ENCODE measurements at regions not wholly inside any gene's neighbourhood (a gene's known extent, or its start where the extent isn't known, plus 50 kb on each side); places are given as distances from the start of the nearest gene placed in this dataset.
A peak's percentile ranks its signal among the peaks of the same experiment; 100 is the strongest.

- Histone ChIP-seq H3K27ac (no peak overlapping the region), H3K36me3 (no peaks in the 10 kb centered on the region), H3K27me3 (peaks cover 13% of the 10 kb centered on the region), H3K4me1 (ENCODE audit: low read depth) (no peaks in the 10 kb centered on the region), H3K4me3 (no peak overlapping the region), H3K9me3 (ENCODE audit: low read depth) (no peaks in the 10 kb centered on the region)
- DNase-seq (ENCODE audit: low read depth in 1 of 2, low spot score in 1 of 2): no peak
- no peak for TF ChIP-seq CTCF (IDR thresholded peaks at IDR 0.05; ENCODE audit: low read depth, low read length)
Measured at GRCh38 chr3:137938876-137939275, 71.1 kb upstream of the CLDN18 start.

GRCh38 chr3:137944593-137944992 is 65.4 kb upstream of the CLDN18 start:
- Histone ChIP-seq H3K27ac (no peak overlapping the region), H3K4me1 (ENCODE audit: low read depth) (peaks cover 5% of the 10 kb centered on the region), H3K4me3 (no peak overlapping the region), H3K9me3 (ENCODE audit: low read depth) (no peaks in the 10 kb centered on the region), H3K36me3 (no peaks in the 10 kb centered on the region), H3K27me3 (peaks cover 5% of the 10 kb centered on the region)
- DNase-seq (ENCODE audit: low read depth in 1 of 2, low spot score in 1 of 2): no peak
- TF ChIP-seq CTCF (IDR thresholded peaks at IDR 0.05; ENCODE audit: low read depth, low read length): no peak

GRCh38 chr3:137946356-137946973 is 63.5 kb upstream of the CLDN18 start:
- H3K27ac ChIP-seq: no peak overlapping the region
- H3K4me1 ChIP-seq (ENCODE audit: low read depth): peaks cover 5% of the 10 kb centered on the region
- no peaks in the 10 kb centered on the region for H3K9me3 ChIP-seq (ENCODE audit: low read depth)
- no peak overlapping the region for H3K4me3 ChIP-seq
- peak; percentile 72 for TF ChIP-seq CTCF (IDR thresholded peaks at IDR 0.05; ENCODE audit: low read depth, low read length)
- DNase-seq (ENCODE audit: low read depth in 1 of 2, low spot score in 1 of 2): peak; percentile 75 to 81
- no peaks in the 10 kb centered on the region for H3K27me3 ChIP-seq
- no peaks in the 10 kb centered on the region for H3K36me3 ChIP-seq

- no peaks in the 10 kb centered on the region for H3K9me3 ChIP-seq (ENCODE audit: low read depth)
- DNase-seq (ENCODE audit: low read depth in 1 of 2, low spot score in 1 of 2): no peak
- no peaks in the 10 kb centered on the region for H3K27me3 ChIP-seq
Measured at GRCh38 chr3:137947117-137947516, 62.8 kb upstream of the CLDN18 start.

GRCh38 chr3:137948400-137949072 is 61.4 kb upstream of the CLDN18 start:
- Histone ChIP-seq H3K4me3 (no peak overlapping the region), H3K4me1 (ENCODE audit: low read depth) (peaks cover 5% of the 10 kb centered on the region), H3K9me3 (ENCODE audit: low read depth) (no peaks in the 10 kb centered on the region), H3K36me3 (no peaks in the 10 kb centered on the region), H3K27me3 (no peaks in the 10 kb centered on the region), H3K27ac (no peak overlapping the region)
- no peak for DNase-seq (ENCODE audit: low read depth in 1 of 2, low spot score in 1 of 2)
- TF ChIP-seq CTCF (IDR thresholded peaks at IDR 0.05; ENCODE audit: low read depth, low read length): no peak

More at GRCh38 chr3:137947117-137947516, 62.8 kb upstream of the CLDN18 start:
- TF ChIP-seq CTCF (IDR thresholded peaks at IDR 0.05; ENCODE audit: low read depth, low read length): no peak
- Histone ChIP-seq H3K27ac (no peak overlapping the region), H3K4me3 (no peak overlapping the region), H3K36me3 (no peaks in the 10 kb centered on the region), H3K4me1 (ENCODE audit: low read depth) (peaks cover 5% of the 10 kb centered on the region)
